SK-MEL-5 (cell line): ENCODE measurements at regions not wholly inside any gene's neighbourhood (a gene's known extent, or its start where the extent isn't known, plus 50 kb on each side); places are given as distances from the start of the nearest gene placed in this dataset.

ENCODE experiments used
- DNase-seq: peaks from one replicate; pipeline ENCODE4 v3.0.0-alpha.2; 2016; ENCODE audit warnings: low read depth, low spot score
- in situ Hi-C: cut with HindIII; loops from 2 replicates; pipeline ENCODE4 v1.10.0; 2016; ENCODE audit warnings: low sequenced_read_pairs, high pct_unique_total_duplicates, low pct_unique_long_range_greater_than_20kb

DNA sequence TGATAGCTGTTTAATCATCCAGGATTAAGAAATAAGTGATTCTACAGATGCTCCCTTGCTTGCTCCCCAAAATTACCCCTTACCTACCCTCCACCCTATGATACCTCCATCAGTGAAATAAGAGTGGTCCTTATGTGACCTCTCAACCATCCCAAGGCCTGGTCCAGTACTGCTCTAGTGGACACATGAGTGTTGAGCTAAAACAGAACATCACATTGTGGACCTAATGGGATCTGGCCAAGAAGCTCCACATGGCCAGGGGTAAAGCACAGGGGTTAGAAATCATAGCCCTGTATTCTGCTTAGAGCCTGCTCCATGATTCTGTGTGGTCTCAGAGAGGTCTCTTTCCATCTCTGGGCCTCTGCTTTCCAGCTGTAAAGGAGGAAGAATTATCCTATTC, 355.6 kb downstream of the TNS1 start:
- in situ Hi-C loops = no loop called here
- DNase-seq = no peak

- DNase-seq = no peak
- in situ Hi-C loops = no loop called here
These were observed 356.9 kb downstream of the TNS1 start for GRCh38 chr2:217645896-217646295.

GRCh38 chr2:217643789-217644301, 358.9 kb downstream of the TNS1 start:
- in situ Hi-C loops = no loop called here
- no peak for DNase-seq

DNA sequence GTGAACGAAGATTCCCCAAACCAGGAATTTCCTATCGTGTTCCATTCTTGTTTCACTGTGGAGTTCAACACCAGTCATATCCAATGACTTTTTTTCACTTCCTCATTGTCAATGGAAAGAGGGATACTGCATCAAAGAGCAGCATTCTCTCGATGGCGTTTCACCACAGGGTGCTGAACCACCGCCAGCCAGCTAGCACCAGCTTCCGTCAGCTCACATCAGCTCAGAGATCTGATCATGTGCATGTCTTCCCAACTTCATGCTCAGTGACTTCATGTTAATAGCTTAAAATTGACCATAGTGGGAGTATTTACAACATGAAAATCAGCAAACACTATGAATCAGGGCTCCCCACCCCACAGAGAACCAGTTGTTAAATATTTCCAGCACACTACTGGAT, 359.9 kb downstream of the TNS1 start:
- in situ Hi-C loops = no loop called here

DNA sequence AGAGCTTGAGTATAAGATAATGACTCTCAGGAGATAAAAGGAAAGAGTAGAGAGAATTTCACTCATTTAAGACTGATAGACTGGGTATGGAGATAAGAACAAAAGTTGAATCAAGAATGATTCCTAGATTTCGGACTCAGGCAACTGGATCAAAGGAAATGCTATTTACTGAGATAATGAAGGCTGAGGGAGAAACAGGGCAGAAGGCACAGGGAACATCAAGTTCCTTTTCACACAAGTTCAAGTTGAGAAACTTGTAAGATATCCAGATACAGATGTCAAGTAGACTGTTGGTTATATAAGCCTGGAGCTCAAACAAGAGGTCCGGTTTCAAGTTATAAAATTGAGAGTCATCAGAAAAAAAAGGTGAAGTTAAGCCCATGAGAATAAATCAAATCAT, 360.8 kb downstream of the TNS1 start:
- no peak for DNase-seq
- in situ Hi-C loops = no loop called here

More for the DNA sequence above, 359.9 kb downstream of the TNS1 start:
- DNase-seq = peak; percentile 27

GRCh38 chr2:217639481-217639880, 363.3 kb downstream of the TNS1 start:
- in situ Hi-C loops = no loop called here
- no peak for DNase-seq

GRCh38 chr2:217638533-217638932, 364.3 kb downstream of the TNS1 start:
- DNase-seq = no peak
- in situ Hi-C loops = no loop called here

- DNase-seq = no peak
- in situ Hi-C loops = no loop called here
These were observed 364.8 kb downstream of the TNS1 start for GRCh38 chr2:217638031-217638430.

DNA sequence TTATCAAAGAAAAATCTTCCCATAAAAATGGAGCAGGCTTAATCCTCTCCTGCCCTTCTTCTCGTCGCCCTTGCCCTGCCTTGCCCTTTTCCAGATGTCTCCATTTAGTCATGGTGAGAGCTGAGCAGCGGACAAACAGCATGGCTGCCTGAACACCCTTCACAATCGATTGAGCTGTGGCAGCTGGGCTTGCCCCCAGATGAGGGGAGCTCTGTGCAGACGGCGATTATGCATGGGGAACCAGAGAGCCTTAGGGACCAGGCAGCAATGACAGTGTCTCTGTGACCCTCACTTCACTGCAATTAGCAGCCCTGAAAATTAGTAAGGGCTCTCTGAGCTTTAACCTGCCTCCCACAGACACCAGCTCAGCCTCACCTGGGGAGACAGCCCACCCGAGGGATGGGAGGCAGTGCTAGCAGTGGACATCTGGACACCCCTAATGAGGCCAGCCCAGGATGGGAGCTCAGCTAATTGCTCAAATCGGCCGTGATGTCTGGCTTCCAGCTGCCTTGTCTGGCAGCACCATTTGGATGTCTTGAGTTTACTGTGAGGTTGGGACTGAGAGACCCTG, 365.7 kb downstream of the TNS1 start:
- DNase-seq = no peak

GRCh38 chr2:217636578-217636977, 366.2 kb downstream of the TNS1 start:
- no peak for DNase-seq
- in situ Hi-C loops = no loop called here

More for the DNA sequence above, 365.7 kb downstream of the TNS1 start:
- in situ Hi-C loops = no loop called here

- DNase-seq = no peak
- in situ Hi-C loops = no loop called here
These were observed 367.9 kb downstream of the TNS1 start for GRCh38 chr2:217634871-217635270.

GRCh38 chr2:217632043-217632442, 370.8 kb downstream of the TNS1 start:
- no peak for DNase-seq
- in situ Hi-C loops = no loop called here

DNA sequence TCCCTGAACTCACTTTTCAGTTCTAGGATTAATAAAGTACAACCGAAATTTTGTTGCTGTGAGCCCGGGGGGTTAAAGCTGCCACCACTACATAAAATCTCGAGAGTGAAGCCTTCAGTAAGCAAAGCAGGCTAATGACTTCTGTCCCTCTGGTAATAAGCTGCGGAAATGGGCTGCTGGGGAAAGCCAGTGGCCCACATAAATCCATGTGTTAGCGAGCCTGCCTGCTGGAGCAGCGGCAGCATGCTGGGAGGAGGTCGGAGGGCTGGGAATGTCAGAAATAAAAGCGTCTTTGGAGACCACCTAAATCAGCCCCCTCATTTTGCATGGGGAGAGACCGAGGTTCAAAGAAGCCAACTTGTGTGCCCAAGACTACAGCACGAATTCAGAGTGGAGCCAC, 371.7 kb downstream of the TNS1 start:
- in situ Hi-C loops = no loop called here
- no peak for DNase-seq

- DNase-seq = no peak
- in situ Hi-C loops = no loop called here
These were observed 373.4 kb downstream of the TNS1 start for GRCh38 chr2:217629347-217629746.

GRCh38 chr2:217628061-217628460, 374.7 kb downstream of the TNS1 start:
- no peak for DNase-seq
- in situ Hi-C loops = no loop called here

DNA sequence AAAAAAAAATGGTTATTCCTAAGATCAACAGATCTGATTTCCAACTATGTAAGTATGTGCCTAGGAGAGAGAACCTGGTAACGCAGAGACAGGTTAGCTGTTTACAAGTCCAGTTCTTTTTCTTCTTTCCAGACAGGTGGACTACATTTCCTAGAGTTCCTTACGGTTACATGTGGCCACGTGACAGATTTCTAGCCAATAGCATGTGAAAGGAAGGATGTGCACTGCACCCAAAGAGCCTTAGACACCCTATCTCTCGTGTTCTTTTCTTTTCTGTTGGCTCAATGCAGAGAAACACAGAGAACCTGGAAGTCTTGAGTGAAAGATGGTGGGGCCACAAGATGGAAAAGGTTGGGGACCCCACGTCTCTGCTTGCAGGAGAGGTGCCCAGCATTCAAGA, 375.9 kb downstream of the TNS1 start:
- no peak for DNase-seq
- in situ Hi-C loops = no loop called here

DNA sequence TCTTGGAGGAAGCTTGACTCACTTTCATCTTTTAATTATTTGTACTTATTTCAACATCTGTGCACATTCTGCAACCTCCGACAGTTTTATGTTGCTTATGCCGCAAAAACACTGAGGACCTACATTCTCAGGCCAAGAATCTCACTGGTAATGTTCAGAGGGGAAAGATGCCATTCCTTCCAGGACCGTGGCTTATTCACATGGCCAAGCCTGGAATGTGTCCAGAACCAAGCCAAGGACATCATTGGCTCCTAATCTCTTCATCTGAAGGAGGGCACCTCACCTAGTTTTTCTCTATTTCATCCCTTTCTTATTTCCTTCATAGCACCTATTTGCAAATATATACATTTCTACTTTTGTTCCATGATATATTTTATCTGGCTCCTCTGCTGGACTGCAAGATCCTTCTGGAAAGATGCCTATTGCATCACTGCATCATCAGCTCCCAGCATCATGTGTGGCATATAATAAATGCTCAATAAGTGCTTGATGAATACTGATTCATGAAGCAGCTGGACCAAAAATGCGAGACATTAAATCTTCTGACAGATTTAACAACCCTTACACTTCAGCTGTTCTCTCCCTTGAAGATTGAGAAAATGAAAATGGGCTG, 377.1 kb downstream of the TNS1 start:
- DNase-seq = no peak
- in situ Hi-C loops = no loop called here

DNA sequence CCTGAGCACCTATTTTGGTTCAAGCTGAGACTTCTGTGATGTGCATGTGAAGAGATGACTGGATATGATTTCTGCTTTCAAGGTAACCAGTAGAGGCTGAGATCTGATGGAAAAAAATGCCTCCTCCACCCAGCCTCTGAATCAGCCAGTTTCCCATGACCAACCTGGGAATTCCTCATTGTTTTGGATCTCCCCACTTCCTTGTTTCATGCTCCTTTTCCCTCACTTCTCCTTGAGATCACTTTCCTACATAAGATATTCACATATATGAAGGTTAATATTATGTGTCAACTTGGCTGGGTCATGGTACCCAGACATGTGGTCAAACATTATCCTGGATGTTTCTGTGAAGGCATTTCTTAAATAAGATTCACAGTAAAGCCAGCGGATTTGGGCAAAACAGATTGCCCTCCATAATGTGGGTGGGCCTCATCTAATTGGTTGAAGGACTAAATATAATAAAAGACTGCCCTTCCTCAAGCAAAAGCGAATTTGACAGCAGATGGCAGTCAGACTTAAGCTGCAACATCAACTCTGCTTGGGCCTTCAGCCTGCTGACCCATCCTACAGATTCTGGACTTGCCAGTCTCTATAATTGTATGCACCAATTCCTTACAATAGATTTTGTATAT, 379.4 kb downstream of the TNS1 start:
- in situ Hi-C loops = no loop called here
- DNase-seq = no peak
